ENCODE measurements at regions not wholly inside any gene's neighbourhood (a gene's known extent, or its start where the extent isn't known, plus 50 kb on each side); places are given as distances from the start of the nearest gene placed in this dataset.

DNA sequence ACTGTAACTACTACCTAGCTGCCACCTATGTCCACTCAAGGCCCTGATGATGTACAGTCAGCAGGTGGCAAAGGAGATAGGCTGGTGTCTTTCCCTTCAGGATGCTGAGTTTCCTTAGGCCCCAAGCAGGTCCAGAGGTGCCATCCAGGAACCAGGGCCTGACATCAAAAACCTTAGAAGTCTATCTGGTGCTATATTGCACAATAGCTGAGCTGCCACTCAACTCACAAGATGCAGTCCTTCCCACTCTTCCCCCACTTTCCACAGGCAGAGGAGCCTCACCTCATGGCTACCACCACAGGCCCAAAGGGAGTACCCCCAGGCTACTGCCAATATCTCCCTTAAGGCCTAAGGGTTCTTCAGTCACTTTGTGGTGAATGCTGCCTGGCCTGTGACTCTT, 83.9 kb upstream of the ZNF827 start:
- no peak for DNase-seq

DNA sequence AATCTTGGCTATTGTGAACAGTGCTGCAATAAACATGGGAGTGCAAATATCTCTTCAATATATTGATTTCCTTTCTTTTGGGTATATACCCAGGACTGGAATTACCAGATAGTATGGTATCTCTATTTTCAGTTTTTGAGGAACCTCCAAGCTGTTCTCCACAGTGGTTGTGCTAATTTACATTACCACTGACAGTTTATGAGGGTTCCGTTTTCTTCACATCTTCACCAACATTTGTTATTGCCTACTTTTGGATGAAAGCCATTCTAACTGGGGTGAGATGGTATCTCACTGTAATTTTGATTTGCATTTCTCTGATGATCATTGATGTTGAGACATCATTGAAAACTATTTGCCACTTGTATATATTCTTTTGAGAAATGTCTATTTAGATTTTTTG, 79.6 kb upstream of the ZNF827 start:
- no peak for DNase-seq

DNA sequence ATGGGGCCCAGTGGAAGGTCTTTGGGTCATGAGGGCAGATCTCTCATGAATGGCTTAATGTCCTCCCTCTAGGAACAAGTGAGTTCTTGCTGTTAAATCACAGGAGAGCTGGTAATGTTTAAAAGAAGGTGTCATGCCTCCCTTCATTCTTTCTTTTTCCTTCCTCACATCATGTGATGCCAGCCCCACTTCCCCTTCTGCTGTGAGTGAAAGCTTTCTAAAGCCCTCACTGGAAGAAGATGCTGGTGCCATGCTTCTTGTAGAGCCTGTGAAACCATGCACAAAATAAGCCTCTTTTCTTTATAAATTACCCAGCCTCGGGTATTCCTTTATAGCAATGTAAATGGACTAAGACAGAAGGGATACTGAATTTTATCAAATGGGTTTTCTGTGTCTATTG, 66.1 kb upstream of the ZNF827 start:
- no peak for DNase-seq

DNA sequence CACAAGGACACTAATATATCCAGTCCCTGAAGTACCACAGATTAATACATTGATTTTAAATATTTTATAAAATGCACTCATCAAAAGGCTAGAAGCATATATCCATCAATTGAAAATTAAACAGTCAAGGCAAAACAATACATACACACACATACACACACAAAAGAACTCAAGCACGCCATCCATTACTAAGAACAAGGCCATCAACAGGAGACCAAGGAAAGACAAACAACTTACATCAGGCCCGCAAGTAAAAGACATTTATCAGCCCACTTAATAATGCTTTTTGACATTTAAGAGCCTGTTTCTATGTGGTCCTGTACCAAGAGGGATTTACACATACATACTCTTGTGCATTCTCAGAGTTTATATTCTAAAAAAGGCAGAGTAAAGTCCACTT, 50.0 kb upstream of the ZNF827 start:
- no peak for DNase-seq

Measured in Kasumi-1 (cell line).